ENCODE measurements at regions not wholly inside any gene's neighbourhood (a gene's known extent, or its start where the extent isn't known, plus 50 kb on each side); places are given as distances from the start of the nearest gene placed in this dataset.
A peak's percentile ranks its signal among the peaks of the same experiment; 100 is the strongest.

GRCh38 chr12:111034083-111034885 lies 113.9 kb upstream of the MYL2 start, which contains the start of gene CUX2:
CUX2 (plus strand) TSS chr12:111034165.
- DNase-seq: no peak

GRCh38 chr12:111033281-111034082 lies 113.1 kb upstream of the MYL2 start:
- DNase-seq: no peak

GRCh38 chr12:111032591-111032919 lies 112.2 kb upstream of the MYL2 start:
- DNase-seq: no peak

- DNase-seq: no peak
Observed at GRCh38 chr12:111031916-111032590, 111.7 kb upstream of the MYL2 start.

- no peak for DNase-seq
Observed at GRCh38 chr12:111030800-111031199, 110.4 kb upstream of the MYL2 start.

GRCh38 chr12:111029732-111030131 lies 109.4 kb upstream of the MYL2 start:
- no peak for DNase-seq

- DNase-seq: no peak
Observed at GRCh38 chr12:111029305-111029704, 108.9 kb upstream of the MYL2 start.

- no peak for DNase-seq
Observed at GRCh38 chr12:111028830-111029229, 108.5 kb upstream of the MYL2 start.

GRCh38 chr12:111027431-111027830 lies 107.1 kb upstream of the MYL2 start:
- no peak for DNase-seq

GRCh38 chr12:111025792-111026430 lies 105.5 kb upstream of the MYL2 start:
- DNase-seq: no peak

- DNase-seq: no peak
Observed at GRCh38 chr12:111025301-111025700, 104.9 kb upstream of the MYL2 start.

GRCh38 chr12:111024205-111024801 lies 103.9 kb upstream of the MYL2 start:
- DNase-seq: peak; percentile 38

- DNase-seq: no peak
Observed at GRCh38 chr12:111022386-111022785, 102.0 kb upstream of the MYL2 start.

- DNase-seq: no peak
Observed at GRCh38 chr12:111014547-111014946, 94.2 kb upstream of the MYL2 start.

GRCh38 chr12:111012918-111013317 lies 92.5 kb upstream of the MYL2 start:
- no peak for DNase-seq

GRCh38 chr12:111011999-111012600 lies 91.7 kb upstream of the MYL2 start:
- no peak for DNase-seq

GRCh38 chr12:111010916-111011657 lies 90.7 kb upstream of the MYL2 start:
- no peak for DNase-seq

GRCh38 chr12:111010061-111010460 lies 89.7 kb upstream of the MYL2 start:
- no peak for DNase-seq

GRCh38 chr12:111006621-111007020 lies 86.2 kb upstream of the MYL2 start:
- no peak for DNase-seq

GRCh38 chr12:110998971-110999370 lies 78.6 kb upstream of the MYL2 start:
- DNase-seq: no peak

GRCh38 chr12:110998165-110998564 lies 77.8 kb upstream of the MYL2 start:
- DNase-seq: no peak

All from effector CD8-positive, alpha-beta T cell (primary cell).